ENCODE measurements at regions not wholly inside any gene's neighbourhood (a gene's known extent, or its start where the extent isn't known, plus 50 kb on each side); places are given as distances from the start of the nearest gene placed in this dataset.

DNA sequence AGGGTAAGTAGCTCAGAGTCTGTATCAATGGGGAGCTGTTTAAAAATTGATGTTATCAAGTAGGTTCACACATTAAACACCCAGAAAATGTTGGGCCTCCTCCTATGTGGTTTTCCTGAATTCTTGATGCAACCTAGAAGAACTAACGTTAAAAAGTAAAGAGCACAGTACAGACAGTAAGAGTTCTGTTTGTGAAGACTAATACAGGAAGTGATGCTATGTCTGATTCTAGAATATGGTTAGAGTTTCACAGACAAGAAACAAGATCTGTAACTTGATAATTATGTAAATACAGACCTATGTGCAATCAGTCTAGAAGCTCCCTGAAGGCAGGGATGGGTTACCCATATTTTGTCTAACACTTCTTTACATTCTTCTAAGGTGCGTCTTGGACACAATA lies 214.9 kb upstream of the BTG1 start:
- TF ChIP-seq CTCF (IDR thresholded peaks at IDR 0.05) = no peak
- TF ChIP-seq POLR2AphosphoS5 (IDR thresholded peaks at IDR 0.05) = no peak
- no peak for TF ChIP-seq POLR2A (IDR thresholded peaks at IDR 0.05)
- no peak overlapping the region for H3K27ac ChIP-seq
- H3K27me3 ChIP-seq (replicated peaks; ENCODE audit: insufficient read depth) = no peaks in the 10 kb centered on the region
- H3K36me3 ChIP-seq = no peaks in the 10 kb centered on the region
- no peak overlapping the region for H3K4me3 ChIP-seq
- no peak for DNase-seq (ENCODE audit: low spot score)
- H3K9me3 ChIP-seq = no peaks in the 10 kb centered on the region
- no peaks in the 10 kb centered on the region for H3K4me1 ChIP-seq (replicated peaks)
- WGBS = 80% methylated on average over 2 of the region's 2 CpGs
- intact Hi-C loops (cut with DNase I) = no loop called here

DNA sequence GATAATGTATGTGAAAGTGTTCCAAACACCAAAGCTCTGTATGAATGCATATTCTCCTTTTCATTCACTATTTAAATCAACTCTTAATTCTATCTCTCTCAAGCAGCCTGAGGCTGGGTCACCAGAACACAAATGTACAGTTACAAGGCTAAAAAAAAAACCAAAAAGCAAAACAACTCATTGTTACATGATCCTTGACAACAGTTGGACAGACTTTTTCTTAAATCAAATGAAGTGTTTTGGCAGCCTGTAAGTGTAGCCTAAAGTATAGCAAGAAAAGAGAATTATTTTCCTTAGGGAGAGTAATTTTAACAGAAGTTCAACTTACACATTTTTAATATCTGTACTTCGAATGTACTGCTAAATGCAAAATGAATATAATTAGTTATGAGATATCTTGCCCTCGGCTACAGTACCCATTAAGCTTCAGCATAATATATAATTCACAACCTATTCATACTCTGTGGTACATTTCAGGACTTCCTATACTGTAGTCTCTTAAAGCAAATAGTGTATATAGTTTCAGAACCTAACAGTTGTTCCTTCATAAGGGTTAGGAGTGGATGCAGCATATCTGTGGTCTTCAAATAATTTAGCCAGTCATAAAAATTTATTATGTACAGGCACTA lies 214.0 kb upstream of the BTG1 start:
- no peaks in the 10 kb centered on the region for H3K27me3 ChIP-seq (replicated peaks; ENCODE audit: insufficient read depth)
- no peaks in the 10 kb centered on the region for H3K4me1 ChIP-seq (replicated peaks)
- no peak for TF ChIP-seq POLR2AphosphoS5 (IDR thresholded peaks at IDR 0.05)
- TF ChIP-seq POLR2A (IDR thresholded peaks at IDR 0.05) = no peak
- no peak for TF ChIP-seq CTCF (IDR thresholded peaks at IDR 0.05)
- no peaks in the 10 kb centered on the region for H3K36me3 ChIP-seq
- H3K27ac ChIP-seq = no peak overlapping the region
- no peak for DNase-seq (ENCODE audit: low spot score)
- intact Hi-C loops (cut with DNase I) = no loop called here
- no peaks in the 10 kb centered on the region for H3K9me3 ChIP-seq
- H3K4me3 ChIP-seq = no peak overlapping the region
- 95% methylated on average over 2 of the region's 2 CpGs for WGBS

DNA sequence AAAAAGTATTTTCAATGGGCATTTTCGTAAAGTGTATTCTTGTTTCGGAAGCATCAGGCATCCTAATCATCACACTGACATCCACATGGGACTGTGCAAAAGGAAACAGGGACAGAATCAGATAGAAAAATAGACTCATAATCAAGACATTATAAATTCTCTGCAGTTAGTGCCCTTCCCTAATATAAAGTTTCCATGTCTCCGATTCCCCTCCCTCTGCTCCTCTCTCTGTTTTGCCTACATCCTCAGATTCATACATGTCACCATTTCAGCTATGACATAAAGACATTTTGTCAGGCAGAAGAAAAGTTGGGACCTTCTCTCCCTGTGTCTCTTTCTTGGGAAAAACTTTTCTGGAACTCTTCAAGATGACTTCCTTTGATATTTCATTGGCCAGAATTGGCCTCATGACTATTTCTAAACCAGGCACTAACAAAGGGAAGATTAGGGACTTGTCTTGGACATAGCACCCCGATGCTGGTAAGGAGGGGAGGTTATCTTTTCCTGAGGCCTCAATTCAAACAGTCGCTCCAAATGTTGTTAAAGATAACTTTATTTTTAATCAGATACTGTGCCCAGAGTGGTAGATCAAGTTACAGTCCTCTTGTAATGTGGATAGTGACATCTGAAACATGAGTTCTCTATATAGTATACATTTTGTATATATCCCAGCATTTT lies 212.1 kb upstream of the BTG1 start:
- Histone ChIP-seq H3K9me3 (no peaks in the 10 kb centered on the region), H3K4me3 (no peak overlapping the region), H3K27ac (no peak overlapping the region), H3K36me3 (no peaks in the 10 kb centered on the region), H3K4me1 (replicated peaks) (no peaks in the 10 kb centered on the region), H3K27me3 (replicated peaks; ENCODE audit: insufficient read depth) (no peaks in the 10 kb centered on the region)
- WGBS = 83% methylated on average over 5 of the region's 5 CpGs
- intact Hi-C loops (cut with DNase I) = no loop called here
- no peak for TF ChIP-seq POLR2A (IDR thresholded peaks at IDR 0.05)
- DNase-seq (ENCODE audit: low spot score) = no peak

DNA sequence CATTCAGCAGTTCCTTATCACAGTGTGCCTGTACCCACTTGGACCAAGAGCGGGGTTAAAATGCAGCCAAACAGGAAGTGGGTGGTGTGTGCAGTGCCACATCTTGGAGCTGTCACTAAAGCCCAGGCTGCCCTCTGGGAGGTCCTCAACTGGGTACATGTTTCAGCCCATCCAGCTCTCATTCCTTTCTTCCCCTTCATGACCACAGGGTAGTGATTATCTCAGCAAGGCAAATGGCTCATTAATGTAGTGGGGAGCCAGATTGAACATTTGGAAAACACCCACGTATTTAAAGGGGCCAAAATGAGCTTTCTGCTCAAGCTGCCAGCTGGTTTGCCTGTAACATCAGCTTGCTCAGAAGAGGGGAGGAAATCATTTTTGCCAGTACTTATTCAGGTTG lies 210.8 kb upstream of the BTG1 start:
- no peaks in the 10 kb centered on the region for H3K27me3 ChIP-seq (replicated peaks; ENCODE audit: insufficient read depth)
- H3K36me3 ChIP-seq = no peaks in the 10 kb centered on the region
- no peak overlapping the region for H3K27ac ChIP-seq
- H3K9me3 ChIP-seq = no peaks in the 10 kb centered on the region
- no peak for DNase-seq (ENCODE audit: low spot score)
- 66% methylated on average over 2 of the region's 2 CpGs for WGBS
- intact Hi-C loops (cut with DNase I) = no loop called here
- TF ChIP-seq CTCF (IDR thresholded peaks at IDR 0.05) = no peak
- TF ChIP-seq POLR2A (IDR thresholded peaks at IDR 0.05) = no peak
- no peak for TF ChIP-seq POLR2AphosphoS5 (IDR thresholded peaks at IDR 0.05)
- H3K4me3 ChIP-seq = no peak overlapping the region
- H3K4me1 ChIP-seq (replicated peaks) = no peaks in the 10 kb centered on the region

DNA sequence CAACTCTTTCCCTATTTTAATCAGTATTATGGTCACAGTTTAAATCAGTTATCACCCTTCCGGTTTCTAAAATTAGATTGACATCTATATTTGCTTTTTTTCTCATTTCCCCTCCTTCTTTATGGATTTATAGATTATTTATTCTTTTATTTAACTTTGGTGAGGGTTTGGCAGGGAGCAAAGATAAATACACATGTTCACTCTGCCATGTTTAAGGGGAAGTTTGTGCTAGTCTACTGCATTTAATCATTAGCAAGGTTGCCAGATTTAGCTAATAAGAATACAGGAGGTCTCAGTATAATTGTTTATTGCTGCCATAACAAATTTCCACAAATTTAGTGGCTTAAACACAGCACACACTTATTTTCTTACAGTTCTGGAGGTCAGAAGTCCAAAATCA lies 204.0 kb upstream of the BTG1 start:
- intact Hi-C loops (cut with DNase I) = no loop called here
- Histone ChIP-seq H3K9me3 (no peaks in the 10 kb centered on the region), H3K36me3 (no peaks in the 10 kb centered on the region), H3K4me1 (replicated peaks) (no peaks in the 10 kb centered on the region), H3K4me3 (no peak overlapping the region), H3K27ac (no peak overlapping the region), H3K27me3 (replicated peaks; ENCODE audit: insufficient read depth) (no peaks in the 10 kb centered on the region)
- no peak for DNase-seq (ENCODE audit: low spot score)
- TF ChIP-seq CTCF (IDR thresholded peaks at IDR 0.05) (no peak), POLR2A (IDR thresholded peaks at IDR 0.05) (no peak), POLR2AphosphoS5 (IDR thresholded peaks at IDR 0.05) (no peak)
- 44% methylated on average over 1 of the region's 1 CpG for WGBS
